NCI-H2081 (cell line): ENCODE measurements at regions not wholly inside any gene's neighbourhood (a gene's known extent, or its start where the extent isn't known, plus 50 kb on each side); places are given as distances from the start of the nearest gene placed in this dataset.
"Not testable (repeated sequence)": the region's sequence is repeated elsewhere in the genome, so short reads cannot be mapped to it uniquely, and the experiment has no call there.

Experiments
- DNase-seq, 2 experiments: peaks; one replicate each; lab custom pipeline; 2025; lab: John Stamatoyannopoulos, UW

- DNase-seq = not testable (repeated sequence)
These were observed 119.2 kb downstream of the SEPTIN14 start for GRCh38 chr7:55743454-55743717.

GRCh38 chr7:55742651-55743453 is 119.7 kb downstream of the SEPTIN14 start:
- DNase-seq = not testable (repeated sequence)

GRCh38 chr7:55741721-55742631 is 120.6 kb downstream of the SEPTIN14 start:
- not testable (repeated sequence) for DNase-seq

GRCh38 chr7:55740633-55741250 is 121.8 kb downstream of the SEPTIN14 start:
- not testable (repeated sequence) for DNase-seq

- not testable (repeated sequence) for DNase-seq
These were observed 122.5 kb downstream of the SEPTIN14 start for GRCh38 chr7:55740053-55740452.

GRCh38 chr7:55736641-55737221 is 125.8 kb downstream of the SEPTIN14 start:
- DNase-seq = not testable (repeated sequence)

GRCh38 chr7:55733241-55734140 is 129.1 kb downstream of the SEPTIN14 start:
- no peak for DNase-seq

- no peak for DNase-seq
These were observed 130.6 kb downstream of the SEPTIN14 start for GRCh38 chr7:55731931-55732330.

GRCh38 chr7:55730197-55730596 is 132.4 kb downstream of the SEPTIN14 start:
- DNase-seq = no peak

- DNase-seq = no peak
These were observed 139.0 kb downstream of the SEPTIN14 start for GRCh38 chr7:55723621-55723941.

GRCh38 chr7:55722874-55723620 is 139.5 kb downstream of the SEPTIN14 start:
- DNase-seq = not testable (repeated sequence)

GRCh38 chr7:55721004-55721403 is 141.5 kb downstream of the SEPTIN14 start:
- DNase-seq = not testable (repeated sequence)

- DNase-seq = not testable (repeated sequence)
These were observed 143.1 kb upstream of the VOPP1 start for GRCh38 chr7:55715247-55715867.

- DNase-seq = not testable (repeated sequence)
These were observed 142.1 kb upstream of the VOPP1 start for GRCh38 chr7:55714370-55714769.

GRCh38 chr7:55710312-55710711 is 138.0 kb upstream of the VOPP1 start:
- DNase-seq = not testable (repeated sequence)

- not testable (repeated sequence) for DNase-seq
These were observed 135.7 kb upstream of the VOPP1 start for GRCh38 chr7:55708028-55708427.

- not testable (repeated sequence) for DNase-seq
These were observed 135.1 kb upstream of the VOPP1 start for GRCh38 chr7:55707410-55707809.

- DNase-seq = not testable (repeated sequence)
These were observed 134.3 kb upstream of the VOPP1 start for GRCh38 chr7:55706451-55707195.

- DNase-seq = not testable (repeated sequence)
These were observed 133.6 kb upstream of the VOPP1 start for GRCh38 chr7:55705728-55706450.
